CD4-positive, alpha-beta T cell (primary cell): ENCODE measurements at regions not wholly inside any gene's neighbourhood (a gene's known extent, or its start where the extent isn't known, plus 50 kb on each side); places are given as distances from the start of the nearest gene placed in this dataset.

Experiments
- ATAC-seq: fragments of 200-7000 bp; cut with Tn5 transposase; one replicate; pipeline ENCODE4 v1.10.0; 2022; ENCODE audit warnings: mild to moderate bottlenecking; ENCODE audit not compliant: poor library complexity
- CTCF ChIA-PET: fragments of 350-600 bp; sonication (Branson Sonifier 250); formaldehyde crosslinking; loops from one replicate; lab custom pipeline; 2021; ENCODE audit warnings: antibody characterized with exemption, inconsistent platforms; lab: Charles Lee
- POLR2A ChIA-PET: fragments of 350-600 bp; sonication (Branson Sonifier 250); formaldehyde crosslinking; loops from one replicate; lab custom pipeline; 2021; ENCODE audit warnings: antibody characterized with exemption, inconsistent platforms; lab: Charles Lee
- DNase-seq, 14 experiments: peaks; one replicate each; pipeline ENCODE4 v3.0.0-alpha.2; 2013 to 2020; ENCODE audit warnings: mixed read lengths in 2 of 14
- H3K27ac ChIP-seq, 2 donors: one replicate each; pipeline versions ENCODE4 v1.5.1 to v1.7.0; 2013; ENCODE audit warnings: low read length in 2 of 2, low read depth in 1 of 2, mild to moderate bottlenecking in 1 of 2
- H3K27me3 ChIP-seq, 2 experiments: 1 replicate in 1 of 2; 2 replicates in 1 of 2; pipeline versions ENCODE4 v1.6.1 to v1.7.0; 2013; ENCODE audit warnings: low read length in 2 of 2, control low read depth in 1 of 2, mild to moderate bottlenecking in 1 of 2, moderate library complexity in 1 of 2; ENCODE audit not compliant: insufficient read depth in 2 of 2, control insufficient read depth in 1 of 2
- H3K36me3 ChIP-seq: one replicate; pipeline ENCODE4 v1.6.1; 2013; ENCODE audit warnings: low read length, control low read depth; ENCODE audit not compliant: insufficient read depth
- H3K4me1 ChIP-seq: one replicate; pipeline ENCODE4 v1.6.1; 2013; ENCODE audit warnings: low read length, control low read depth; ENCODE audit not compliant: insufficient read depth
- H3K4me3 ChIP-seq: one replicate; pipeline ENCODE4 v1.5.1; 2013; ENCODE audit warnings: mild to moderate bottlenecking, low read length, moderate library complexity
- H3K9me3 ChIP-seq, 2 experiments: 1 replicate in 1 of 2; 2 replicates in 1 of 2; pipeline versions ENCODE4 v1.6.1 to v1.7.0; 2013; ENCODE audit warnings: low read length in 2 of 2, mild to moderate bottlenecking in 2 of 2, control low read depth in 1 of 2, moderate library complexity in 1 of 2; ENCODE audit not compliant: control insufficient read depth in 1 of 2, insufficient read depth in 1 of 2
- H3K27ac Mint-ChIP-seq: one replicate; pipeline ENCODE4 v1.8.0; 2020; ENCODE audit warnings: mixed read lengths
- H3K27me3 Mint-ChIP-seq: one replicate; pipeline ENCODE4 v1.8.0; 2021; ENCODE audit warnings: mixed read lengths
- H3K36me3 Mint-ChIP-seq: one replicate; pipeline ENCODE4 v1.8.0; 2021; ENCODE audit warnings: low read depth, mixed read lengths
- H3K4me1 Mint-ChIP-seq: one replicate; pipeline ENCODE4 v1.8.0; 2021; ENCODE audit warnings: low read depth, mixed read lengths
- H3K4me3 Mint-ChIP-seq: one replicate; pipeline ENCODE4 v1.8.0; 2020; ENCODE audit warnings: mild to moderate bottlenecking, mixed read lengths
- H3K9me3 Mint-ChIP-seq: one replicate; pipeline ENCODE4 v1.8.0; 2020; ENCODE audit warnings: mixed read lengths
- intact Hi-C, 2 experiments: fragments of 100-400 bp; cut with DNase I in 1 of 2; cut with micrococcal nuclease in 1 of 2; formaldehyde crosslinking; loops; one replicate each; pipeline versions ENCODE4 v1.15.1 to v1.9.0; 2023 to 2025; cut with DNase I, micrococcal nuclease
- TF ChIP-seq, protein P1 (sequence below): fragments of 200-600 bp; IDR thresholded peaks from one replicate; pipeline ENCODE4 v1.8.0; 2022; ENCODE audit warnings: antibody characterized with exemption, mild to moderate bottlenecking

DNA sequence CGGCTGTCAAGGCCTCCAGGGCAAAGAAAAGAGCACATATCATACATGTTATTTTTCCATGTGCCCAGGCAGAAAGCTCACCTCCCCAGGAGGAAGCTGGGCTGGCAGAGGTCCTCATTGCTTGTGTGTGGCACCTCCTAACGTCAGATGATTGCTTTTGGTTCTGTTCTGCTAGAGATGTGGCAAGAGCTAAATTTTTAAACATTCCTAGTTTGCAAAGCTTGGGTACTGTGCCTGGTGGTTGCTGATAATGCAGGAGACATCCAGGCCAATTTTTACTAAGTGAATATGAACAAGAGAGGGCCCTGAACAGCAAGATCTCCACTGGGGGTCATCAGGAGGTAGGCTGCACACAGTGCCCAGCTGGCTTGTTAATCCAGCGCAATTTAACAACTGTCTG, 93.9 kb downstream of the TBX19 start:
- ATAC-seq (no peak), DNase-seq (no peak)
- H3K4me1 ChIP-seq, result peaks cover 3% of the 10 kb centered on the region
- H3K27me3 Mint-ChIP-seq, result no peaks in the 10 kb centered on the region
- no peaks in the 10 kb centered on the region for H3K36me3 Mint-ChIP-seq
- CTCF ChIA-PET, result no interaction called here
- no peak overlapping the region for H3K27ac ChIP-seq
- no peaks in the 10 kb centered on the region for H3K9me3 Mint-ChIP-seq
- no peak overlapping the region for H3K27ac Mint-ChIP-seq
- no peak overlapping the region for H3K4me3 ChIP-seq
- no peaks in the 10 kb centered on the region for H3K36me3 ChIP-seq
- H3K9me3 ChIP-seq, result no peaks in the 10 kb centered on the region
- POLR2A ChIA-PET, result no interaction called here
- H3K27me3 ChIP-seq, result no peaks in the 10 kb centered on the region
- intact Hi-C loops, result no loop called here
- TF ChIP-seq, protein P1, sequence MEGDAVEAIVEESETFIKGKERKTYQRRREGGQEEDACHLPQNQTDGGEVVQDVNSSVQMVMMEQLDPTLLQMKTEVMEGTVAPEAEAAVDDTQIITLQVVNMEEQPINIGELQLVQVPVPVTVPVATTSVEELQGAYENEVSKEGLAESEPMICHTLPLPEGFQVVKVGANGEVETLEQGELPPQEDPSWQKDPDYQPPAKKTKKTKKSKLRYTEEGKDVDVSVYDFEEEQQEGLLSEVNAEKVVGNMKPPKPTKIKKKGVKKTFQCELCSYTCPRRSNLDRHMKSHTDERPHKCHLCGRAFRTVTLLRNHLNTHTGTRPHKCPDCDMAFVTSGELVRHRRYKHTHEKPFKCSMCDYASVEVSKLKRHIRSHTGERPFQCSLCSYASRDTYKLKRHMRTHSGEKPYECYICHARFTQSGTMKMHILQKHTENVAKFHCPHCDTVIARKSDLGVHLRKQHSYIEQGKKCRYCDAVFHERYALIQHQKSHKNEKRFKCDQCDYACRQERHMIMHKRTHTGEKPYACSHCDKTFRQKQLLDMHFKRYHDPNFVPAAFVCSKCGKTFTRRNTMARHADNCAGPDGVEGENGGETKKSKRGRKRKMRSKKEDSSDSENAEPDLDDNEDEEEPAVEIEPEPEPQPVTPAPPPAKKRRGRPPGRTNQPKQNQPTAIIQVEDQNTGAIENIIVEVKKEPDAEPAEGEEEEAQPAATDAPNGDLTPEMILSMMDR, result no peak
- H3K4me3 Mint-ChIP-seq, result no peak overlapping the region
- H3K4me1 Mint-ChIP-seq, result no peaks in the 10 kb centered on the region

DNA sequence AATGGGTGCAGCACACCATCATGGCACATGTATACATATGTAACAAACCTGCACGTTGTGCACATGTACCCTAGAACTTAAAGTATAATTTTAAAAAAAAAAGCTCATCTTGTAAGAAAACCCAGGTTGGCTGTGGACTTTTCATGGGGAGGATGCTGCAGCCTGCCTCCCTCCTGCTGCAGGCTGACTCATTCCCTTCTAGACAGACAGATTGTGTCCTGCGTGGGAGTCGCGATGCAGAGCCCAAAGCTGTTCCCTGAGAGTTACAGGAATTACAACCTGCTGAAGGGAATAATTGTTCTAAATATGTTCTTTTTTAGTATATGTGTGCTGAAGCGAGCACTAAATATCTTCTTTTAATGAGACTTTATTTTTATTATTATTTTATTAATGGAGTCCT, 93.2 kb downstream of the TBX19 start:
- H3K4me3 ChIP-seq, result no peak overlapping the region
- H3K27ac ChIP-seq, result no peak overlapping the region
- peaks cover 3% of the 10 kb centered on the region for H3K4me1 ChIP-seq
- no peaks in the 10 kb centered on the region for H3K36me3 Mint-ChIP-seq
- CTCF ChIA-PET, result no interaction called here
- no peaks in the 10 kb centered on the region for H3K4me1 Mint-ChIP-seq
- DNase-seq (no peak), ATAC-seq (no peak)
- POLR2A ChIA-PET, result interaction anchor here (0.5 to 0.6 kb wide), 2 partner anchors 8 to 988 kb away, joined by 3 read pairs; no protein-coding TSS in a partner anchor
- H3K27ac Mint-ChIP-seq, result no peak overlapping the region
- no peaks in the 10 kb centered on the region for H3K27me3 Mint-ChIP-seq
- no peaks in the 10 kb centered on the region for H3K36me3 ChIP-seq
- TF ChIP-seq, protein P1, result no peak
- H3K9me3 ChIP-seq, result no peaks in the 10 kb centered on the region
- intact Hi-C loops, result no loop called here
- H3K9me3 Mint-ChIP-seq, result no peaks in the 10 kb centered on the region
- H3K27me3 ChIP-seq, result no peaks in the 10 kb centered on the region
- H3K4me3 Mint-ChIP-seq, result no peak overlapping the region

DNA sequence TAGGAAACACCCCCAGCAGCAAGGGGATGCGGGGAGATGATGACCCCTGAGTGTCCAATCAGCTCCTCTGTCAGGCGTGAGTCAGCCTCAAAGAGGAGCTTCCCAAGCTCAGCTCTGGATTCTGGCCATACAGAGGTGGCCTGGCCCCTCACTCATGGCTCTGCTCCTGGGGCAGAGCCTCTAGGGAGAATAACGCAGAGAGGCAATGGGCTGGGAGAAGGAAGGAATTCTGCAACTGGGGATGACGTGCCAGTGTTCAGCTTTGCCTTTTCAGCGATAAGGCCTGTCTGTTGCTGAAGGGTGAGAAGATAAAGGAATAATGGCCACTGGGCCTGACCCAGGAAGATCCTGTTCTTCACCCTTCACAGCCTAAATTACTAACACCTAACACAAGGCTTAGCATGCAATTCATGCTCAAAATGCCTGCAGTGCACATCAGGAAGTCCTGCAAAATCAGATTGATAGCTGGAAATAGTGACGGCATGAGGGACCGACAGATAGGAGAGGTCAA, 92.2 kb downstream of the TBX19 start:
- TF ChIP-seq, protein P1, result no peak

More for the DNA sequence above, 92.2 kb downstream of the TBX19 start:
- Histone ChIP-seq H3K9me3 (no peaks in the 10 kb centered on the region), H3K27ac (no peak overlapping the region), H3K4me3 (no peak overlapping the region), H3K27me3 (no peaks in the 10 kb centered on the region), H3K4me1 (peaks cover 3% of the 10 kb centered on the region), H3K36me3 (no peaks in the 10 kb centered on the region)
- no peaks in the 10 kb centered on the region for H3K4me1 Mint-ChIP-seq
- CTCF ChIA-PET, result no interaction called here
- H3K27me3 Mint-ChIP-seq, result no peaks in the 10 kb centered on the region
- DNase-seq, result no peak
- intact Hi-C loops, result no loop called here
- no peak overlapping the region for H3K4me3 Mint-ChIP-seq
- POLR2A ChIA-PET, result interaction anchor here (1.4 kb wide), 1 partner anchor 31 kb away, joined by 3 read pairs; no protein-coding TSS in a partner anchor
- H3K9me3 Mint-ChIP-seq, result no peaks in the 10 kb centered on the region
- ATAC-seq, result no peak
- H3K36me3 Mint-ChIP-seq, result no peaks in the 10 kb centered on the region
- H3K27ac Mint-ChIP-seq, result no peak overlapping the region
